ENCODE measurements at regions not wholly inside any gene's neighbourhood (a gene's known extent, or its start where the extent isn't known, plus 50 kb on each side); places are given as distances from the start of the nearest gene placed in this dataset.

DNA sequence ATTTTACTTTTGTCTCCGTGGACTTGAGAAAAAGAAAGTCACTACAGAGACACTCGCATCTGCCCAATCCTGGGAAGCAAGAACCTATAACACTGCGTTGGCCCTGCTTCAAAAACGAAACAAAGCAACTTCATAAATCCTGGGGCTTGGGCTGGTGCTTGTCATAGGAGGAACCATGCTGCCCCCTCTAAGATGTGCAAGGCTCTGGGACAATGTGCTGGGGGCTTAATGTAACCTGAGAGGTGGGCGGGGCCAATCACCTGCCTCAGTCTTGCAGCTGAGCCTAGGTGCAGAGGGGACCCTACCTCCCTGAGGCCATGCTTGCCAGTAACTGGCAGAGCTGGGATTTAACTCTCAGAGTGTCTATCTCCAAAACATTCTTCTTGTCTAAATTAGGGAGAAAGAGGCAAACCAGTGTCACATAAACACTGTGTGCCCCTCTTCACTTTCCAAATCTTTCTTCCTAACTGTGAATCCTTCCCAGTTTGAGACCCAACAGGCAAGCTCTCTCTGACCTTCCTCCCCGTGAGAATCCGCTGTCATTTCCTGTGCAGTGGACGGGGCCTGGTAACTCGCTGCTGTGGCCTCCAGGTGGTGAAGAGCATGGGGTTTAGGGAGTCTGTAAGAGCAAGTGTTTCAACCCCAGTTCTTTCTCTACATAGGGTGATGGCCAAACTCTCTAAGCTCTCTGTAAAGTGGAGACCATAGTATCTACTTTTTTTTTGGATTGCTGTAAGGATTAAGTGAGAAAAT is 115.1 kb downstream of the ACKR3 start:
- Mint-ChIP-seq H3K27ac (no peak overlapping the region), H3K4me1 (ENCODE audit: low read depth) (peaks cover 12% of the 10 kb centered on the region; the same call in 1 of the 2 replicates), H3K4me3 (peak overlapping the region; percentile 15; the same call in 1 of the 2 replicates), H3K9me3 (peaks cover 5% of the 10 kb centered on the region; the same call in 1 of the 2 replicates), H3K36me3 (ENCODE audit: low read depth) (no peaks in the 10 kb centered on the region), H3K27me3 (ENCODE audit: insufficient read depth) (peaks cover 15% of the 10 kb centered on the region)
- no peak for DNase-seq
- TF ChIP-seq, protein P1, sequence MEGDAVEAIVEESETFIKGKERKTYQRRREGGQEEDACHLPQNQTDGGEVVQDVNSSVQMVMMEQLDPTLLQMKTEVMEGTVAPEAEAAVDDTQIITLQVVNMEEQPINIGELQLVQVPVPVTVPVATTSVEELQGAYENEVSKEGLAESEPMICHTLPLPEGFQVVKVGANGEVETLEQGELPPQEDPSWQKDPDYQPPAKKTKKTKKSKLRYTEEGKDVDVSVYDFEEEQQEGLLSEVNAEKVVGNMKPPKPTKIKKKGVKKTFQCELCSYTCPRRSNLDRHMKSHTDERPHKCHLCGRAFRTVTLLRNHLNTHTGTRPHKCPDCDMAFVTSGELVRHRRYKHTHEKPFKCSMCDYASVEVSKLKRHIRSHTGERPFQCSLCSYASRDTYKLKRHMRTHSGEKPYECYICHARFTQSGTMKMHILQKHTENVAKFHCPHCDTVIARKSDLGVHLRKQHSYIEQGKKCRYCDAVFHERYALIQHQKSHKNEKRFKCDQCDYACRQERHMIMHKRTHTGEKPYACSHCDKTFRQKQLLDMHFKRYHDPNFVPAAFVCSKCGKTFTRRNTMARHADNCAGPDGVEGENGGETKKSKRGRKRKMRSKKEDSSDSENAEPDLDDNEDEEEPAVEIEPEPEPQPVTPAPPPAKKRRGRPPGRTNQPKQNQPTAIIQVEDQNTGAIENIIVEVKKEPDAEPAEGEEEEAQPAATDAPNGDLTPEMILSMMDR (IDR thresholded peaks at IDR 0.05) = no peak

DNA sequence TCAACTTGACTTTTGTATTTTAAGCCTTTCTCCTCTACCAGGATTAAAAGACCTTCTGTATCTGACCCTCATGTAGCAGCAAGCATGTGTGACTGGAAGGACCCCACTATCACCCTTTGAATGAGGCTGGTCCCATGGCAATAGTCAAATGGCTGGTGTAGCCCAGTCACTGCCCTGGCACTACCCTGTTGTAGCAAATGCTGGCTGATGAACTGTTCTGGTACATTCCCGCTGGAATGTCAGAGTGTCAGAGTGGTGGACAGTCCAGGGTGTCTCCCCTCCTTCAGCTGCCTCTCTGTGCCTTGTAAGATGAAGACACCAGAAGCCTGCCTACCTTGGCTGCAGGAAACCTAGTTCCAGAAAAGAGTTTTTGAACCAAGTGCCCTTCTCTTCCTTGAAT is 115.7 kb downstream of the ACKR3 start:
- Mint-ChIP-seq H3K36me3 (ENCODE audit: low read depth) (no peaks in the 10 kb centered on the region), H3K27me3 (ENCODE audit: insufficient read depth) (peaks cover 15% of the 10 kb centered on the region), H3K27ac (no peak overlapping the region), H3K4me3 (no peak overlapping the region), H3K9me3 (peaks cover 5% of the 10 kb centered on the region; the same call in 1 of the 2 replicates), H3K4me1 (ENCODE audit: low read depth) (peaks cover 5% of the 10 kb centered on the region; the same call in 1 of the 2 replicates)
- TF ChIP-seq, protein P1 (IDR thresholded peaks at IDR 0.05) = no peak
- DNase-seq = no peak

DNA sequence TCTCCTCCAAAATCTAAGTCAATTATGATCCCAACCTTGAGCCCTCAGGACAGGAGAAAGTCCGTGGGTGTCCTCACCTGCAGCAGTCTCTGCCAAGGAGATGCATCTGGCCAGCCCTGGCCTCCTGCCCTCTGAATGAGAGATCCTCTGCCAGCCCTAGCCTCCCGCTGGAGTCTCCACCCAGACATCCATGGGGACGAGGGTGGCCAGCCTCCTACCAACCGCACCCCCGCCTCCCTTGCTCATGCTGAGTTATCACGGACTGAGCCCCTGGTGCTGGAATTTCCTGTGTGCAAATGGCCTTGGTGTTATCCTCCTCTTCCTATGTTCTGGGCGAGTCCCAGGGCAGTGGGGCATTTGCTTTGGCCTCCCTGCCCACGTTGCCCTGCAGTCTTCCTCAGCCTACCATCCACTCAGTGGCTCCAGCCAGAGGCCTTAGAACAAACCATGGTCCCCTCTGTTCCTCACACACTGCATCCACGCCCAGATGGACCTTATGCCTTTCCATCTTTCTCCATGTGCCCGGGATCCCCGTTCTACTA is 116.4 kb downstream of the ACKR3 start:
- TF ChIP-seq, protein P1 (IDR thresholded peaks at IDR 0.05) = no peak
- peaks cover 5% of the 10 kb centered on the region; the same call in 1 of the 2 replicates for H3K9me3 Mint-ChIP-seq
- H3K4me3 Mint-ChIP-seq = no peak overlapping the region
- no peak overlapping the region for H3K27ac Mint-ChIP-seq
- no peaks in the 10 kb centered on the region for H3K4me1 Mint-ChIP-seq (ENCODE audit: low read depth)
- DNase-seq = no peak
- H3K36me3 Mint-ChIP-seq (ENCODE audit: low read depth) = no peaks in the 10 kb centered on the region
- H3K27me3 Mint-ChIP-seq (ENCODE audit: insufficient read depth) = peaks cover 18% of the 10 kb centered on the region

DNA sequence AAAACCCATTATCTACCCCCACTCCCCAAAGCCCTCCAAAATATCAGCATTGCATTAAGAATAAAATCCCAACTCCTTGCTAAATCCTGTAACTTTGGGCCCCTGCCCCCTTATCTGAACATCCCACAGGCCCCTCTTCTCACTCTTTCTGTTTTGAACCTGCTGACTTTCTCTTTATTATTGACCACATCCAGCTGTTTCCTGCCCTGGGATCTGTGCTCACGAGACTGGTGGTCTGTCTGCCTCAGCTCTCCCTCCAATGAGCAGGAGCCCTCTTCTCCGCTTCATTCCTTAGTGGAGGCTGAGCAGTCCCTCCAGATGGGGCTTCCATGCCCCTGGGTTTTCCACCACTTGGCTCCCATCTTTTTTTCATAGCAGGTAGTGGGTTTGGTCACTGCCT is 116.9 kb downstream of the ACKR3 start:
- peaks cover 21% of the 10 kb centered on the region for H3K27me3 Mint-ChIP-seq (ENCODE audit: insufficient read depth)
- no peaks in the 10 kb centered on the region for H3K4me1 Mint-ChIP-seq (ENCODE audit: low read depth)
- H3K27ac Mint-ChIP-seq = no peak overlapping the region
- DNase-seq = no peak
- TF ChIP-seq, protein P1 (IDR thresholded peaks at IDR 0.05) = no peak
- H3K9me3 Mint-ChIP-seq = peaks cover 5% of the 10 kb centered on the region; the same call in 1 of the 2 replicates
- H3K36me3 Mint-ChIP-seq (ENCODE audit: low read depth) = no peaks in the 10 kb centered on the region
- no peak overlapping the region for H3K4me3 Mint-ChIP-seq

DNA sequence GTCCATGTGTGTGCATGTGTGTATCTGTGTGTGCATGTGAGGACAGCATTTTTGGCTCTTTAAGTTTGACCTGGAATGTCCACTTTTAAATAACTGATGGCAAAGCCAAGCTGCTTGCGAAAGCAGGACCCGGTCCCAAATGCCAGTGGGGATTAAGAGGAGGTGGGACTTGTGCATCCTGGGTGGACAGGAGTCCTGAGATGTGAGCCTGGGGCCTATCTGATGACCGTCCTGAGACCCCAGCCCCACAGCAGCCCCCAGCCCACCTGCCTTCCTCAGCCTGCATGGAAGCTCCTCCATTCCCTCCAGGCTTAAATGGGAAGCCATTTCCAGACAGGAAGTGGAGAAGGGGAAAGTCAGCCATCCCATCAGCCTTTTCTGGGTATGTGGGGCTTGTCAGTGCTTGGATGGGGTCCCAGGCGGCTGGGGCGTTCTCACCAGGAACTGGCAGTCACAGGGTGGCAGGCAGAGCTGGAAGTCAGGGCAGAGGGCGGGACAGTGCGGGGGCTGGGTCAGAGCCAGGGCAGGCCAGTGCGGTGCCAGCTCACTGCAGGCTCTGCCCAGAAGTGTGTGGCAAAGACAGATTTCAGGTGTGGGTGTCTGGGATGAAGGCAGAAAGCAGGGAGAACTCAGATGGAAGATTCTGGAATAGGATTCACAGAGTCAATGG is 117.8 kb downstream of the ACKR3 start:
- Mint-ChIP-seq H3K36me3 (ENCODE audit: low read depth) (no peaks in the 10 kb centered on the region), H3K9me3 (peaks cover 5% of the 10 kb centered on the region; the same call in 1 of the 2 replicates), H3K27ac (no peak overlapping the region), H3K4me3 (no peak overlapping the region), H3K4me1 (ENCODE audit: low read depth) (no peaks in the 10 kb centered on the region), H3K27me3 (ENCODE audit: insufficient read depth) (peaks cover 22% of the 10 kb centered on the region)
- DNase-seq = no peak
- TF ChIP-seq, protein P1 (IDR thresholded peaks at IDR 0.05) = no peak

All from HFFc6 (cell line).